Ishikawa (cell line): ENCODE measurements at regions not wholly inside any gene's neighbourhood (a gene's known extent, or its start where the extent isn't known, plus 50 kb on each side); places are given as distances from the start of the nearest gene placed in this dataset.

Experiments
- CEBPB ChIP-seq: IDR thresholded peaks from 2 replicates; pipeline ENCODE4 v1.6.1; 2012
- CREB1 ChIP-seq: IDR thresholded peaks from 2 replicates; pipeline ENCODE4 v1.6.1; 2012; ENCODE audit warnings: low read depth
- EGR1 ChIP-seq: IDR thresholded peaks from 2 replicates; pipeline ENCODE4 v1.6.1; 2012
- EP300 ChIP-seq: IDR thresholded peaks from 2 replicates; pipeline ENCODE4 v1.6.1; 2012; ENCODE audit warnings: borderline replicate concordance
- FOXM1 ChIP-seq: IDR thresholded peaks from 2 replicates; pipeline ENCODE4 v1.6.1; 2012; ENCODE audit warnings: low read depth, borderline replicate concordance
- MAX ChIP-seq: IDR thresholded peaks from 2 replicates; pipeline ENCODE4 v1.6.1; 2012
- NFIC ChIP-seq: IDR thresholded peaks from 2 replicates; pipeline ENCODE4 v1.6.1; 2012
- RAD21 ChIP-seq: IDR thresholded peaks from 2 replicates; pipeline ENCODE4 v1.6.1; 2012; ENCODE audit warnings: low read depth
- TAF1 ChIP-seq: IDR thresholded peaks from 2 replicates; pipeline ENCODE4 v1.6.1; 2012; ENCODE audit warnings: low read depth, mild to moderate bottlenecking
- TCF12 ChIP-seq: IDR thresholded peaks from 2 replicates; pipeline ENCODE4 v1.6.1; 2012; ENCODE audit warnings: low read depth
- TEAD4 ChIP-seq: IDR thresholded peaks from 2 replicates; pipeline ENCODE4 v1.6.1; 2012
- USF1 ChIP-seq: IDR thresholded peaks from 2 replicates; pipeline ENCODE4 v1.6.1; 2012
- YY1 ChIP-seq: IDR thresholded peaks from 2 replicates; pipeline ENCODE4 v1.6.1; 2012; ENCODE audit warnings: low read depth
- ZBTB7A ChIP-seq: IDR thresholded peaks from 2 replicates; pipeline ENCODE4 v1.6.1; 2012; ENCODE audit warnings: low read depth
- TF ChIP-seq, protein P1 (sequence below): IDR thresholded peaks from 2 replicates; pipeline ENCODE4 v1.6.1; 2012; ENCODE audit warnings: low read depth, mild to moderate bottlenecking

DNA sequence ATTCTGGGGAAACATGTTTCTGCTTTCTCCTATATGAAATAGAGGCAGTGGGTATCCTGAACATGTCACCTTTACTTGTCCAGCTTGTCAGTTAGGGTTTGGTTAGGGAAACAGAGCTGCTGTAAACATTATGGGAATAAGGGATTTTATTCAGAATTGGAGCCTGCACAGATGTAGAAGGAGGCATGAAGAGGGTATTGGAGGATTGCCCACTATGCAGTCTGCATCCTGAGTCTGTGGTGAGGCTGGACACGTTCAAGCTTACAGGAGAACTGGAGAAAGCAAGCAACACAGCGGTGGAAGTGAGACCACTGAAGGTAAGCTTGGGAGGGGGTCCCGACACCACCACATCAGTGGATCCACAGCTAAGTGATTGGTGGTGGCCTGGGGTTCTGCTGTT is 443.0 kb upstream of the TNP1 start:
- TF ChIP-seq ZBTB7A = no peak
- TF ChIP-seq, protein P1, sequence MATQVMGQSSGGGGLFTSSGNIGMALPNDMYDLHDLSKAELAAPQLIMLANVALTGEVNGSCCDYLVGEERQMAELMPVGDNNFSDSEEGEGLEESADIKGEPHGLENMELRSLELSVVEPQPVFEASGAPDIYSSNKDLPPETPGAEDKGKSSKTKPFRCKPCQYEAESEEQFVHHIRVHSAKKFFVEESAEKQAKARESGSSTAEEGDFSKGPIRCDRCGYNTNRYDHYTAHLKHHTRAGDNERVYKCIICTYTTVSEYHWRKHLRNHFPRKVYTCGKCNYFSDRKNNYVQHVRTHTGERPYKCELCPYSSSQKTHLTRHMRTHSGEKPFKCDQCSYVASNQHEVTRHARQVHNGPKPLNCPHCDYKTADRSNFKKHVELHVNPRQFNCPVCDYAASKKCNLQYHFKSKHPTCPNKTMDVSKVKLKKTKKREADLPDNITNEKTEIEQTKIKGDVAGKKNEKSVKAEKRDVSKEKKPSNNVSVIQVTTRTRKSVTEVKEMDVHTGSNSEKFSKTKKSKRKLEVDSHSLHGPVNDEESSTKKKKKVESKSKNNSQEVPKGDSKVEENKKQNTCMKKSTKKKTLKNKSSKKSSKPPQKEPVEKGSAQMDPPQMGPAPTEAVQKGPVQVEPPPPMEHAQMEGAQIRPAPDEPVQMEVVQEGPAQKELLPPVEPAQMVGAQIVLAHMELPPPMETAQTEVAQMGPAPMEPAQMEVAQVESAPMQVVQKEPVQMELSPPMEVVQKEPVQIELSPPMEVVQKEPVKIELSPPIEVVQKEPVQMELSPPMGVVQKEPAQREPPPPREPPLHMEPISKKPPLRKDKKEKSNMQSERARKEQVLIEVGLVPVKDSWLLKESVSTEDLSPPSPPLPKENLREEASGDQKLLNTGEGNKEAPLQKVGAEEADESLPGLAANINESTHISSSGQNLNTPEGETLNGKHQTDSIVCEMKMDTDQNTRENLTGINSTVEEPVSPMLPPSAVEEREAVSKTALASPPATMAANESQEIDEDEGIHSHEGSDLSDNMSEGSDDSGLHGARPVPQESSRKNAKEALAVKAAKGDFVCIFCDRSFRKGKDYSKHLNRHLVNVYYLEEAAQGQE = no peak

DNA sequence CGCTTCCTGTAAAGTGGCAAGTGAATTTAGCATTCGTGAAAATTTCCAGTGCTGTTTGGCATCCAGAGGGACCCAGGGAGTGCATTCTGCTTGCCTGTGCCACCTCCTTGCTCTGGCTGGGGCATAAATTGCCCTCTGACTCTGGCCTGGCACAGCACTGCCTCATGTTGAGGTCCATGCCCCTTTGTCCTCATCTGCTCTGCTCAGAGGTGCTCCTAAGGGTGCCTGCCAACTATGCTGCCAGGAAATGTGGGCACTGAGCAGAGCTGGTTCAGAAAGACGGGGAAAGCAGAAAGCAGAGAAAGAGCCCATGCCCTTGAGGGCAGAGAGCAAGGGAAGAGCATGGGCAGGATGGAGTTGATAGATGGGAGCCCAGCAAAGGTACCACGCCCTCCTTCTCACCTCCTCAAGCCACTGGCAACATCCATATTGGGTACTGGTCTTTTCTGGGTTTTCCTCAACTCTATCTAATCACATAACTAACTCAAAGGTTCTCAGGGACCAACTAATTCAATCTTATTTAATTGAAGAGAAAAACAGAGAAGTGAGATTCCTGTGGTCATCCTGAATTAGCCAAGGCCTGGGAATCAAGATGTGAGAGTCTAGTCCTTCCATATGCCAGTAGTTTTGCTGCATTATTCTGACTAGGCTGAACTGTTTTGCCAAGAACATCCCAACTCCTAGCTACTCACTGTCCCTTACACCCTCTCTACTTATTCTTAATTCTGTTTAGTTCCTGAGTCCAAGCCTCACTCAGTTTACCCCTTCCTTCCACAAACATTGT is 441.5 kb upstream of the TNP1 start:
- TF ChIP-seq FOXM1 (no peak), RAD21 (no peak), ZBTB7A (no peak), EGR1 (no peak), EP300 (no peak), TCF12 (no peak), YY1 (no peak), USF1 (no peak), TEAD4 (no peak), TAF1 (no peak), NFIC (no peak), MAX (no peak)
- TF ChIP-seq, protein P1 = no peak

DNA sequence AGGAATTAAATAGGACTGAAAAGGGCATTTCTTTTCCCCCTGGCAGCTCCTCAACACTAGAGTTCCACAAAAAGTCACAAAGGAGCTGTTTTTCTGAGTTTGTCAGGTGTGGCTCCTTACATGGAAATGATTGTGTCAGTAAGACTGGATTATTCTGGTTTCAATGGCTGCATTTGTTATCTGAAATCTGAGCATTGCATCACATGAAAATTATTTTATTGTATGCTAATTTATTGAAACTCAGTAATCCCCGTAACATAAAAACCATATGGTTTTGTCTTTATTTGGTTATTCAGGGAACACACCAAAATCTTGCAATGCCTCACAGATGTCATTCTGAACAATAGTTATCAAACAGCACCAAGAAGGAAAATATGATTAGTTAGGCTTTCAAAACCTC is 439.7 kb upstream of the TNP1 start:
- TF ChIP-seq FOXM1 (no peak), USF1 (no peak), EP300 (no peak), CEBPB (no peak), TAF1 (no peak), NFIC (no peak), RAD21 (no peak), CREB1 (no peak), YY1 (no peak), EGR1 (no peak)
- TF ChIP-seq, protein P1 = no peak

GRCh38 chr2:217297096-217297495 is 437.2 kb upstream of the TNP1 start:
- no peak for TF ChIP-seq TEAD4
- TF ChIP-seq MAX = no peak
- no peak for TF ChIP-seq FOXM1
- TF ChIP-seq ZBTB7A = no peak
- no peak for TF ChIP-seq TCF12
- no peak for TF ChIP-seq CREB1
- no peak for TF ChIP-seq NFIC
- TF ChIP-seq EGR1 = no peak
- no peak for TF ChIP-seq USF1
- TF ChIP-seq EP300 = no peak
- TF ChIP-seq TAF1 = no peak
- TF ChIP-seq YY1 = no peak
- TF ChIP-seq, protein P1 = no peak
- TF ChIP-seq RAD21 = no peak
